BJ (cell line): ENCODE measurements at regions not wholly inside any gene's neighbourhood (a gene's known extent, or its start where the extent isn't known, plus 50 kb on each side); places are given as distances from the start of the nearest gene placed in this dataset.

ENCODE experiments used
- CTCF ChIA-PET: fragments of 350-600 bp; formaldehyde crosslinking; extraction: SDS; loops from one replicate; lab custom pipeline; 2021; ENCODE audit warnings: antibody characterized with exemption, inconsistent platforms; lab: Yijun Ruan, JAX
- POLR2A ChIA-PET: fragments of 300-600 bp; sonication (Branson Sonifier 250); formaldehyde crosslinking; extraction: SDS; loops from one replicate; lab custom pipeline; 2021; ENCODE audit warnings: antibody characterized with exemption; lab: Charles Lee
- DNase-seq: peaks from one replicate; pipeline ENCODE4 v3.0.0-alpha.2; 2011; ENCODE audit warnings: low read depth
- H3K27me3 ChIP-seq: 2 replicates; pipeline ENCODE4 v1.6.0; 2011; ENCODE audit warnings: low read length; ENCODE audit not compliant: control insufficient read depth, insufficient read depth
- H3K36me3 ChIP-seq: 2 replicates; pipeline ENCODE4 v1.5.1; 2011; ENCODE audit warnings: low read length; ENCODE audit not compliant: control insufficient read depth, insufficient read depth
- H3K4me3 ChIP-seq: 2 replicates; pipeline ENCODE4 v1.5.1; 2011; ENCODE audit warnings: low read depth, mild to moderate bottlenecking, control low read depth, low read length
- CTCF ChIP-seq: IDR thresholded peaks from 2 replicates; pipeline ENCODE4 v1.5.1; 2011; ENCODE audit warnings: low read depth, mild to moderate bottlenecking, control low read depth, inconsistent platforms, low read length, moderate library complexity; ENCODE audit not compliant: insufficient read depth

GRCh38 chr14:100638211-100638855 is 51.1 kb upstream of the BEGAIN start:
- ChIA-PET POLR2A (no interaction called here), CTCF (interaction anchor here (1.2 to 6.0 kb wide), 2 partner anchors 8 to 221 kb away, joined by 3 to 30 read pairs; no protein-coding TSS in a partner anchor)
- no peak for TF ChIP-seq CTCF
- no peaks in the 10 kb centered on the region for H3K36me3 ChIP-seq
- DNase-seq, result no peak
- peaks cover 13% of the 10 kb centered on the region for H3K27me3 ChIP-seq
- H3K4me3 ChIP-seq, result no peak overlapping the region

DNA sequence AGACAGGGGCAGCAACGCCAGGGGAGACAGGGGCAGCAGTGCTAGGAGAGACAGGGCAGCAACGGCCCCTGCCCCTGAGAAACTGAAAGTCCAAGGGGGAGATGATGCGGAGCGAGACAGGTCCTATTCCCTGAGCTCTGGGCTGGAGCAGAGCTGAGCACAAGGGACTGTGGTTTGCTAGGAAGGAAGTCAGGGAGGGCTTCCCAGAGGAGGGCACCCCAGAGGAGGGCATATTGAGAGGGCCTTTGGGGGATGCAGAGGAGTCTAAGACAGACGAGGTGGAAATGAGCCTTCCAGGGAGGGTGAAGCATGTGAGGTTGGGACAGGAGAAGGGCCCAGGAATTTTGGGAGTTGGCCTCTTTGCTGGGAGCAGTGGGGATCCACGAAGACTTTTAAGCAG is 52.1 kb upstream of the BEGAIN start:
- DNase-seq, result no peak
- no peak overlapping the region for H3K4me3 ChIP-seq
- peaks cover 12% of the 10 kb centered on the region for H3K27me3 ChIP-seq
- CTCF ChIA-PET, result interaction anchor here (0.7 kb wide), 1 partner anchor 229 kb away, joined by 3 read pairs; no protein-coding TSS in a partner anchor
- no peak for TF ChIP-seq CTCF
- H3K36me3 ChIP-seq, result no peaks in the 10 kb centered on the region
- POLR2A ChIA-PET, result no interaction called here

DNA sequence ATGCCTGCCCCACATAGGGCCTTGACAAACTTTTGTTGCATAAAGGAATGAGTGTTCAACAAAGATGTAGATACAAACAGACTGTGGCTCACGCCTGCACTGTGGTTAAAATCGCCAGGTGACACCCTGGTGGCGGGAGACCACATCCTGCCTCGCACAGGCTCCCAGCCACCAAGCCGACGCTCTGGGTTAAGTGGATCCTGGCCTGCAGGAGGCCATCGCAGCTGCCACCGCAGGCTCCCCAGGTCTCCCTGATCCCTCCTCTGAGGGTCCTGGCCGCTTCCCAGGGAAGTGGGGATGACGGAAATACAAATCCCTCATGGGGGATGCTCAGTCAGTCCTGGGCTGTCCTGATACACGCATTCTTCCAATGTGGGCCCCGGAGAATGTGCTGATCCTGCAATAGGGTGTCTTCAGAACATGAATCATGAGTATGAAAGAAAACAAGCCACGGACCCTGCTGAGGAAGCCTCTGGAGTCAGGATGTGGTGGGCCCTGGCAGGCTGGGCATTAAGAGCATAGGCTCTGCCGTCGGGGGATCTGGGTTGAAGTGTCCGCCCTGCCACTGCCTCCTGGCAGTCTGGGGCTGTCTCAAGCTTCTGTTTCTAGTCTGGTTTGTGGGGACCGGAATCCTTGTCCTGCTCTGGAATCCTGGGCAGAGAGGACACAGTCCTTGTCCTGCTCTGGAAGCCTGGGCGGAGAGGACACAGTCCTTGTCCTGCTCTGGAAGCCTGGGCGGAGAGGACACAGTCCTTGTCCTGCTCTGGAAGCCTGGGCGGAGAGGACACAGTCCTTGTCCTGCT is 53.5 kb upstream of the BEGAIN start:
- no peaks in the 10 kb centered on the region for H3K36me3 ChIP-seq
- no peak for DNase-seq
- no peak overlapping the region for H3K4me3 ChIP-seq
- peaks cover 8% of the 10 kb centered on the region for H3K27me3 ChIP-seq
- no peak for TF ChIP-seq CTCF
- POLR2A ChIA-PET, result no interaction called here
- CTCF ChIA-PET, result interaction anchor here (0.6 to 0.9 kb wide), 3 partner anchors 10 to 21 kb away, joined by 3 to 4 read pairs (median 3); no protein-coding TSS in a partner anchor

GRCh38 chr14:100641274-100641860 is 54.1 kb upstream of the BEGAIN start:
- DNase-seq, result no peak
- Histone ChIP-seq H3K36me3 (no peaks in the 10 kb centered on the region), H3K4me3 (no peak overlapping the region), H3K27me3 (peaks cover 8% of the 10 kb centered on the region)
- no peak for TF ChIP-seq CTCF
- POLR2A ChIA-PET, result no interaction called here
- CTCF ChIA-PET, result interaction anchor here (0.6 to 1.3 kb wide), 5 partner anchors 9 to 256 kb away, joined by 3 to 8 read pairs (median 4); no protein-coding TSS in a partner anchor

- H3K36me3 ChIP-seq, result no peaks in the 10 kb centered on the region
- peaks cover 8% of the 10 kb centered on the region; the same call in 1 of the 2 replicates for H3K27me3 ChIP-seq
- DNase-seq, result no peak
- H3K4me3 ChIP-seq, result no peak overlapping the region
- CTCF ChIA-PET, result interaction anchor here (0.6 to 4.5 kb wide), 4 partner anchors 10 to 258 kb away, joined by 3 to 123 read pairs (median 22); no protein-coding TSS in a partner anchor
- no peak for TF ChIP-seq CTCF
- POLR2A ChIA-PET, result no interaction called here
These were observed 56.2 kb upstream of the BEGAIN start for GRCh38 chr14:100643426-100643825.
